DND-41 (cell line): ENCODE measurements at regions not wholly inside any gene's neighbourhood (a gene's known extent, or its start where the extent isn't known, plus 50 kb on each side); places are given as distances from the start of the nearest gene placed in this dataset.

Experiments used
- EZH2 ChIP-seq: IDR thresholded peaks from 3 replicates; pipeline ENCODE4 v1.6.1; 2012; ENCODE audit warnings: borderline replicate concordance, low read depth, mild to moderate bottlenecking, moderate library complexity, low read length, inconsistent platforms; ENCODE audit not compliant: severe bottlenecking
- TF ChIP-seq, protein P1 (sequence below): IDR thresholded peaks from 2 replicates; pipeline ENCODE4 v1.5.1; 2012; ENCODE audit warnings: borderline replicate concordance, low read length, moderate library complexity, mild to moderate bottlenecking; ENCODE audit not compliant: poor library complexity, severe bottlenecking; ENCODE audit errors: extremely low read depth

DNA sequence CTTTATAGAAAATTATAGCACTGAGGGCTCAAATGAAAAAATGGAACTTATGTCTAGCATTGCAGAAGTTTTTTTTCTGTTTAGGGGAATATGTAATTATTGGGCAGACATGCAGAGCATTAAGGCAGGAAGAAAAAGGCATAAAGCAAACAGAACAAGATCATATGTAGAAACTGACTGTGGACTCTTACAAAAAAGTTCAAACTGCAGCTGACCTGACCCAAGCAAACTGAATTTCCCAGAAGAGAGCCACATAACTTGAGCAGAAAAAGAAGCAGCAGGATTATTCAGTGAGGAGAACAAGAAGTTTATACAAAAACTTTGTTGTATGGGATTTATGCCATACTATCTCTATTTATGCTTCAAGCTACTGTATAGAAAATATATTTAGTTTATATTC is 250.9 kb downstream of the PHF14 start:
- TF ChIP-seq EZH2: no peak
- TF ChIP-seq, protein P1, sequence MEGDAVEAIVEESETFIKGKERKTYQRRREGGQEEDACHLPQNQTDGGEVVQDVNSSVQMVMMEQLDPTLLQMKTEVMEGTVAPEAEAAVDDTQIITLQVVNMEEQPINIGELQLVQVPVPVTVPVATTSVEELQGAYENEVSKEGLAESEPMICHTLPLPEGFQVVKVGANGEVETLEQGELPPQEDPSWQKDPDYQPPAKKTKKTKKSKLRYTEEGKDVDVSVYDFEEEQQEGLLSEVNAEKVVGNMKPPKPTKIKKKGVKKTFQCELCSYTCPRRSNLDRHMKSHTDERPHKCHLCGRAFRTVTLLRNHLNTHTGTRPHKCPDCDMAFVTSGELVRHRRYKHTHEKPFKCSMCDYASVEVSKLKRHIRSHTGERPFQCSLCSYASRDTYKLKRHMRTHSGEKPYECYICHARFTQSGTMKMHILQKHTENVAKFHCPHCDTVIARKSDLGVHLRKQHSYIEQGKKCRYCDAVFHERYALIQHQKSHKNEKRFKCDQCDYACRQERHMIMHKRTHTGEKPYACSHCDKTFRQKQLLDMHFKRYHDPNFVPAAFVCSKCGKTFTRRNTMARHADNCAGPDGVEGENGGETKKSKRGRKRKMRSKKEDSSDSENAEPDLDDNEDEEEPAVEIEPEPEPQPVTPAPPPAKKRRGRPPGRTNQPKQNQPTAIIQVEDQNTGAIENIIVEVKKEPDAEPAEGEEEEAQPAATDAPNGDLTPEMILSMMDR: no peak
